ENCODE measurements at regions not wholly inside any gene's neighbourhood (a gene's known extent, or its start where the extent isn't known, plus 50 kb on each side); places are given as distances from the start of the nearest gene placed in this dataset.
A peak's percentile ranks its signal among the peaks of the same experiment; 100 is the strongest.
"Not testable (repeated sequence)": the region's sequence is repeated elsewhere in the genome, so short reads cannot be mapped to it uniquely, and the experiment has no call there.

DNA sequence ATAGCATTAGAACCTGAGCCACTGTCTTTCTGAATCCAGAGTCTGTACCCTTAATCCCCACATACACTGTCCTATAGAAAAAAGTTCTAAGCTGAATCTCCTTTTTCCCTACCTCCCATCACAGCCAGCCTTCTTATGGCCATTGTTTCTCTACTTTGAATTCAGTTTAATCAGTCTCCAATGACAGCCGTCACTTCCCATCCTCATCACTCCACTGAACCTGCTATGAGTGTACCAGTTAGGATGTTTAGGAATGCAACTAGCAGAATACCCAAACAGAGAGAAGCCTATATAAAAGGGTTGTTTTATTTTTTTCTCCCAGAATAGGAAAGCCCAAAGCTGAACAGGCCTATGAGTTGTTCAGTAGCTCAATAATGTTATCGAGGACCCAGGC lies 220.4 kb upstream of the NREP start:
- no peak for DNase-seq (ENCODE audit: low read depth in 2 of 2)

DNA sequence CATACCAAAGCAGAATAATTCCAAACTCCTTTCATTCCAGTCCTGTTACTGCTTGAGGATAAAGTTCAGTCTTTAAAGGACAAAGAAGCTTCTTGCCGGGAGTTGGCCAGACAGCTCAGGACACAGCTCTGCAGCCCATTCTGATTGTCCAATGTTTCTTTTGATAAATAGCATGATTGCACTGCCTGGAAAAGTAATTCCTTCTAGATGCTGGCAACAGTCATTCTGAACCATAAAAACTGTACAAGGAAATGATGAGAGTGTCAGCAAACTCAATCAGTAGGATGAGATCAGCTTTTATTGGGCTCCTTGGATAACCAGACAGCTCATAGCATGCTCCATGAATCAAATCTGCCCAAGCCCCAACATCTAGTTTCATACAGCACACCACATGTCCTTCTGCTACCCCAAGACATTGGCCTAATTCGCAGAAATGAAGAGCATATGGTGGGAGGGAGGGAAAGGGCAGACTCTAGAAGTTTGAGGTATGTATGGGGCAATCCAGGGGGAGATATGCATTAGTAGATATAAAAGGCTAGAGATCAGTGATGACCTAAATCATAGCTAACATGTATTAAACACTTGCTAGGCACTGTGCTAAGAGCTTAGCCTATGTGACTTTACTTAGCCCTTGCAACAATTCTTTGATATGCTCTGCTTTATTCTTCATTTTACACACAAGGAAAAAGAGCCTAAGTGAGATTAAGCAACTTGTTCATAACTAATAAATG lies 219.9 kb upstream of the NREP start:
- no peak for DNase-seq (ENCODE audit: low read depth in 2 of 2)

DNA sequence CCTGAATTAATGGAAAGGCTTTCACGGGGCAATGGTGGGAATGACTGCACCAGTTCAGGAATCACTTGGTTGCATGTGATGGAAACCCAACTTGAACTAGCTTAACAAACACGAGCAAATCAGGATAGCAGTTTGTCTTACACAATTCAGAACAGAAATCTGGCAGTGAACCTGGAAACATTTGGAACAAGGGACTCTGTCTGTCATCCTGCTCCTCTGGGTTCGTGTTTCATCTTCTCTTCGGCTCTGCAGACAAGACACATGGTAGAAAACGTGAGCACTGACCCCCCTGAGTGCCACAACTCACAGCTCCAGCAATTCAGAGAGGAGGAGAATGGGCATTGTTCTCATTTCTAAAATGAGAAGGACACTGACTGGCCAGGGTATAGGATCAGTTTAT lies 218.1 kb upstream of the NREP start:
- DNase-seq (ENCODE audit: low read depth in 2 of 2) = no peak

DNA sequence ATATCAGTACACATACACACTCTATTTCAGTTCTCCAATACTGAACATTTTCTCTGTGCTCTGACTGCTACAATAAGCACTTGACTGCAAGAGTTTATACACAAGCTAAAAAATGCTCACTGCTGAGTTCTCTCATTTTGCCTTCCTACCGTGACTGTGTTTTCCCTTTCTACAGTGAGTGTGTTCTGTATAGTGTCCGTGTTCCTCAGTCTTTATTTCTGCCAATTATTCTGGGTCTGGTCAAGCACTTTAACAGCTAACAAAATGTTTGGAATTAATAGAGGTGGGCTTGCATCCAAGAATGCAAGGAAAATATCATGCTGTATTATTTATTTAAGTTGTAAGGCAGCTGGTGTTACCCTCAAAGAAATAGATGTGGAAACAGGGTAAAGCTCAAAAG lies 217.0 kb upstream of the NREP start:
- DNase-seq (ENCODE audit: low read depth in 2 of 2) = no peak

DNA sequence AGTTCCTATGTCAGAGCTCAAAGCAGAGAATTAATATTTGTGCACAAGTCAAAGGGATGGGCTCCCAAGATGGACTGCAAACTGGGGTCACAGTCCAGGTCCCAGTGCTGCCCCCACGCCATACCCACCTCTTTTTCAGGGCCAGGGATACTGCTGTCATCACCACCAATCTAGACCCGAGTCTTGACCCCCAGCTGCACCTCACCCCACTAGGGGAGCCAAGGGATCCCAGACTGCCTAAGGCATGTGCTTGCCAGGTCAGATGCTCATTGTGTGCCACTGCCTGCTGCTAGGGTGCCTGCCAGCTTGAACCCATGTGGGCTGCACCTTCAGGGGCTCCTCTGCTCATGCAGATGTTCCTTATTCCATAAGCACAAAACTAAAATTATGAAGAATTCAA lies 215.6 kb upstream of the NREP start:
- no peak for DNase-seq (ENCODE audit: low read depth in 2 of 2)

DNA sequence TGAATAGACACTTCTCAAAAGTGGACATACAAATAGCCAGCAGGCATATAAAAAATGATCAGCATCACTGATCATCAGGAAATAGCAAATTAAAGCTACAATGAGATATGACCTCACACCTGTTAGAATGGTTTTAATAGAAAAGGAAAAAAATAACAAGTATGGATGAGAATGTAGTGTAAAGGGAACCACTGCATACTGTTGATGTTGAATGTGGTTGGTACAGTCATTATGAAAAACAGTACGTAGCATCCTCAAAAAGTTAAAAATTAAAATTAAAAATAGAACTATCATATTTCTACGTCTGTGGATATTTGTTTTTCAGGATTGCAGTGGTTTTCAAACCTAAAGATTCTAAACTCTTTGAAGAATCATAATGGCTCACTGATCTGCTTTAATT lies 215.1 kb upstream of the NREP start:
- DNase-seq (ENCODE audit: low read depth in 2 of 2) = no peak

DNA sequence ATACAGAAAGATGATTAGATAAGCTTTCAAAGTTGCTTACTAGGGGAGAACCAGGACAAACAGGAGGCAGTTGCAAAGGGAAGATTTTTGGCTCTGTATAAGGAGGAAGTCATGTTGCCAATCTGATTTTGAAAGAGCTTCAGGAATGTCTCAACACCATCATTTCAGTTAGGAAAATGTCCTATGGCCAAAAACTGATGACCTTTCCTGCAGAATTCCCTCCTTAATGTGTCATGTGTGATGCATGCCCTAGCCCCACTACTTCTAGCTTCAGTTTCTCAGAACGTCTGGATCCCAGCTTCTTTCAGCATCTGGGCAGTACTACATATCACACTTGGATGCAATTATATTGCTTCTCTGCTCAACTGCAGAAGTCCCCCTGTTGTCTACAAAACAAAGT lies 211.5 kb upstream of the NREP start:
- DNase-seq (ENCODE audit: low read depth in 2 of 2) = no peak

DNA sequence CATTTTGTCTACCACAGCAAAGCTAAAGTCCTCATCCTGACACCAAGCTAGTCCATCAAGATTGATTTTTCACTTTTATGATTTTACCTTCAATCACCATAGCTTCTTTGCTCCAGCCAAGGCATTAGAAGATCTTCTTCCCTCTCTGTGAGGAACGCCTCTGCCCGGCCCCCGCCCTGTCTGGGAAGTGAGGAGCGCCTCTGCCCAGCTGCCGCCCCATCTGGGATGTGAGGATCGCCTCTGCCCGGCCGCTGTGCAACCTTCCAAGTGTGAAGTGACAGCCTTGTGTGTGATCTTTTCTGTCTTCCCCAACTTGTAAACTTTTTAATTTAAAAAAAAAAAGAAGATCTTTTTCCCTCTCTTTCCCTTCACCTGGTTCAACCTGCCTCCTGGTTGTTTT lies 210.5 kb upstream of the NREP start:
- DNase-seq (ENCODE audit: low read depth in 2 of 2) = no peak

DNA sequence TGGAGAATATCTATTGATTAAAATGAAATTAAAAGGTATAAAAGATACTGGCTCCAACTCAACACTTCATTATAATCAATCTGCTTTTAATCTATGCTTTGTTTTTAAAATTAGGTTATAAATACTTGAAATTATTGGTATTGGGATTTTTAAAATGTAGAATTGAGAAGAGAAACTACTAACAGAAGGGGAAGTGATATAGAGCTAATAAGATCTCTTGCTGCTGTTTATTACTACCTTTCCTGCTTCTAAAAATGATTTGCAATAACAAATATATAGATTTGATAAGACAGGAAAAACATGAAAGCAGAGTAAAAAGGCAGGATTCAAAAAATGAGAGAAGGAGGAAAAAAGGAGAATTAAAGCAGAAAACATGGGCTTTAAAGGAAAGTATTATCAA lies 209.3 kb upstream of the NREP start:
- no peak for DNase-seq (ENCODE audit: low read depth in 2 of 2)

DNA sequence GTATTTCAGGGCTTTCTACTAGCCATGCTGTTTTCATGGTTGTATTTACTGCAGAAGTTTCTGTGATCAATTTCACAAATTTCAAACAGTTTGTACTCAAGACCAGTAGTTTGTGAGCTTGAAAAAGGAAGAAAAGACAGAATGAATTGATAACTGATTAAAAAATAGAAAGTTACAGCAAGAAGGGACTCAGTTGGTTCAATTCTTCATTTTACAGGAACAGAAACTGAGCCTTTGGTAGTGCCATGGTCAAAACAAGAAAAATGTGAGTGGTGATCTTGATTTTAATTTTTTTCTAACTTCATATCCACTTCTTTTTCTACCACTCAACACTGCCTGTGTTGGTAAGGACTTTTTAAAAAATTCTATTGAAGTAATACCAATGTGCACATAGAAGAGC lies 206.6 kb upstream of the NREP start:
- DNase-seq (ENCODE audit: low read depth in 2 of 2) = no peak

DNA sequence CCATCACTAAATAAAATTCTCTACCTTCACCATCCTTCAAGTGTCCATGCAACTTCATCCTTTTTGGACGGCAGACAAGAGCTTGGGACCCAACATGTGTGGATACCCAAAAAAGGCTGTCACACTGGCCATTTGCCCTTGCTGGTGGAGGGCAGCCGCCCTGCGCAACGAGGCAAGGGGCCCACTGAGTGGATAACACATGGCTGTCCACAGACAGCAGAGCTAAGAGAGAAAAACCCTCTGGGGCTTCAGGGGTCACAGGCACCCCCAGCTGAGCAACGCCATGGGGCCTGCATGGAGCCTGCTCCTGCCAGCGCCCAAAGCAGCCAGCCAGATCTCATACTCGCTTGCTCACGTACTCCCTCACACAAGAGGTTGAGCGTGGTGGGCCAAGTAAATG lies 205.9 kb upstream of the NREP start:
- DNase-seq (ENCODE audit: low read depth in 2 of 2) = no peak

DNA sequence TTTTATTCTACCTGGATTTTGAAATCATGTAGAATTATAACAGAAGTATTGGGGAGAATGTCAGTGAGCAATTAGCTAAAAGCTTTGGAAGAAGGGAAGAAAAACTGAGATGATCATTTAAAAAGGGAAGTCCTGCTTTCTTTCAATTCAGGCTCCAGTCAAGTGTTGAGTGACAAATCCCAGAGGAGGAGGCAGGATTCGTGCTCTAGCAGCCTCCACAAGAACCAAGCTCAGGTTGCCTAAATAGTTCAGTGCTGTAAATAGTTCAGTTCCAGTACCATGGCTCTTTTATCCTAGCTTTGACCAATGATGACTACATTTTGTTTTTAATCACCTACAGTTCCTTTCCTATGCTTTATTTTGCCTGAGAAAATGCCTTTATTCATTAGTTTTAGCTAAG lies 204.9 kb upstream of the NREP start:
- no peak for DNase-seq (ENCODE audit: low read depth in 2 of 2)

DNA sequence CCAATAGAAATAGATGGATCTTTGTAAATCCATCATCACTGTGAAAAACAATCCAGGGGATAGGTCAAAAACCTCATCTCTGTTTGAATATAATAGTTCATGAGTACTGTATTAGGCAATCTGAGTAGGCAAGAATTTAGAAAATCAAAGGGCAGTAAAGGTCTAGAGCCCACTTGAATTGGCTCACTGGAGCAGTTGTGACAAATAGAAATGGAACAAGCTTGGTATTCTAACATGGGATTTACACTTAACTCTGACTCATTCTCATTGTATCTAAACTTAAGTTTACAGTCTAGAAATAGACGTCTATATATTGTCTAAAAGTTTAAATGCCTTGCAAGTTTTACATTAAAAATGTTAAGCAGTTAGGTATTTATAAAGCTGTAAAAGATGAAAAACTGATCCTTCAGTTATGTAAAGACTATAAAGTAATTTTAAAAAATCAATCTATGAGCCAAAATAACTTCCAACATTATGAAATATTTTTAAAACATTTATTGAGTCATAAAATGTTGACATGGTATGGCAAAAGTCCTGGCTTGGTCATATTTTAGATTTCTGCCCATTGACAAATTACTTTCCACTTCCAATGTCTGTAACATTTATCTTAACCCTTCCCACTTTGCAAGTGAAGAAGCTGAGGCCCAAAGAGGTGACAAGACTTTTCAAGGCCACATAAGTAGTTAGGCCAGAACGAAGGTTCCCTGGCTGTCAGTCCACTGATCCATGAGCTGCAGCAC lies 203.7 kb upstream of the NREP start:
- no peak for DNase-seq (ENCODE audit: low read depth in 2 of 2)

DNA sequence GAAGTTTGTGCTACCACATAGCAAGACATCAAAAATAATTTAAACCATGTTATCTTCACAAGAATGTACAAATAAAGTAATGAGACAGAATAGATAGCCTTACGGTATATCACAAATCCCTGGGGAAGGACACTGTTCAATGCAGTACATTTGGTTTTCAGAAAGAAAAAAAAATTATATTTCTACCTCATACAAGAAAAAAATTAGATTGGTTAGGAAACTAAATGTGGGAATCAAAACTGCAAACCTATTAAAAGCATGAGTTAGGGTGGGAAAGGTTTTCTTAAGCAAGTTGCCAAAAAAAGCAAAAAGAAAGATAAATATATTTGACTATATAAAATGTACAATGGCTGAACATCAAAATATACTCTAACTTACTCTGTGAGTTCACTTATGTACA lies 201.9 kb upstream of the NREP start:
- no peak for DNase-seq (ENCODE audit: low read depth in 2 of 2)

DNA sequence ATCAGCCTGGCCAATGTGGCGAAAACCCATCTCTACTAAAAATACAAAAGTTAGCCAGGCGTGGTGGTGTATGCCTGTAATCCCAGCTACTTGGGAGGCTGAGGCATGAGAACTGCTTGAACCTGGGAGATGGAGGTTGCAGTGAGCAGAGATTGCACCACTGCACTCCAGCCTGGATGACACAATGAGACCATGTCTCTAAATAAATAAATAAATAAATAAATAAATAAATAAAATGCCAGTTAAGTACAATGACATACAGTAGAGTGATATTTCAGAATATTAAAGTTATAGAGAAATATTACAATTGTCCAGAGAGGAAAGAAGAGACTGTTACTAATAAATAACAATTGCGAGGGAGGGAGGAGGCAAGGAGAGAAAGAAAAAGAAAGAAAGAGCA lies 199.8 kb upstream of the NREP start:
- not testable (repeated sequence) for DNase-seq (ENCODE audit: low read depth in 2 of 2)

DNA sequence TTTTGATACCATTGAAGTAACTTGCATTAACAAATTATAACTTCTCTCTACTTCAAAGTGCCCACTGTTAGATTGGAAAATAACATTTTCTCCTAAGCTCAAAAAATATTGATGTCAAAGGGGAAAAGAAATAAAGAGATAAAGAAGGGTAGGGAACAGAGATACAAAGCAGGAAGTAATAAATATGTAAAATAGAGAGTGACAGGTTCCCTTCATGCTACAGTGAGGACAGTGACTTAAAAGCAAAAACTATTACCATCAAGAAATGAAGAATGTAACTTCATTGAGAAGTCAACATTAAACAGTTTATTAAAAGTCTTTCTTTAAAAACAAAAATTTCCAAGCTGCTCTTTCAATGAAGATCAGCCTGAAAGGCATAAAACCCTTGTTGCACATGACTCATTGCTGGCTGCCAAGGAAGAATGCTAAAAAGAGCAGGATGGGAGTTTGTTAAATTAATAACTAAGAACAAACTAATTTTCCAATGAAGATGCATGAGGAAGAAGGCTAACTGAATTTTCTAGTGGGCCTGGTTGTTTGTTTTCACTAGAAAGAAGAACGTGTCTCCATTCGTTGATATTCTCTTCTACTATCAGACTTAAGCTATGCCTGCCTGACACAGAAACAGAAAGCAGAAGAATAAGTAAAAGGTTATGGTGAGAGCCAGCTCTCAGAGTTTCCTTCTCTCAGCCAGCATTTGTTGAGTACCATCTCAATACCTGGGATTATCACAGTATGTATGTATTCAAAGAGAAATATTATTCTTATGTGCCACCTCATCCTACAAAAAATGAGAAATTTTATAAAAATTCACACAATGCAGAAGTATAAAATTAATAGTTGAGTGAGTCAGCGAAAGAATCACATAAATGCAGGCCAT lies 197.8 kb upstream of the NREP start:
- no peak for DNase-seq (ENCODE audit: low read depth in 2 of 2)

DNA sequence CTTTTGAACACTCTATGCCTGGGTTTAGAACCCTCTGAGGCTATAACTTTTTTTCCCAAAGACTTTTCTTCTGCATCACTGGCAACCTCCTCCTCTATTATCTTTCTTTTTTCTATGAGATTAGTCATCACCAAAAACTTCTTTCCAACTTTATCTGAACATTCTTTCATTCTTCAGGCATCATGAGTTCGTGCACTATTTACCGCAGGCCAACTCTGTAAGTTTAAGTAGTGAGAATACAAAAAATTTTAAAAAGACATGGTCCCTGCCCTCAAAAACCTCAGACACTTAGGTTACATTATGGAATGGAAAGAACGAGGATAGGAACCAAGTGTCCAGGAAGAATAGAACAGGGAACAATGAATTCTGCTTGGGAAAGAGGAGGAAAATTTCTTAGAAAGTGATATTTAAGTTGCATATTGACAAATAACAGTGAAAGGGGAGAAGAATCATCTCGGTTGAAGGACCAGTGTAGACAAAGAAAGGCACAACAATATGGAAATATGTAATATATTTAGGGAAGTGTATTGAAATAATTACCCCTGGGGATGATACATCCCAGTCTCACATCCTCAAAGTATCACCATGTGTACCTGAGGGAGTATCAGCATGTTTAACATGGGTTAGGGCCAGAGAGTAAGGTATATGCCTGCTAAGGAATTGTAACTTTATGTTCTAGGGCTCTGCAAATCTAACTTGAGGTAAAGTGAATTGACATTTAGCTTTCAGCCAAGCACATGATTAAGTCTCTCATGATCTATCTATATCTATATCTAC lies 196.5 kb upstream of the NREP start:
- no peak for DNase-seq (ENCODE audit: low read depth in 2 of 2)

DNA sequence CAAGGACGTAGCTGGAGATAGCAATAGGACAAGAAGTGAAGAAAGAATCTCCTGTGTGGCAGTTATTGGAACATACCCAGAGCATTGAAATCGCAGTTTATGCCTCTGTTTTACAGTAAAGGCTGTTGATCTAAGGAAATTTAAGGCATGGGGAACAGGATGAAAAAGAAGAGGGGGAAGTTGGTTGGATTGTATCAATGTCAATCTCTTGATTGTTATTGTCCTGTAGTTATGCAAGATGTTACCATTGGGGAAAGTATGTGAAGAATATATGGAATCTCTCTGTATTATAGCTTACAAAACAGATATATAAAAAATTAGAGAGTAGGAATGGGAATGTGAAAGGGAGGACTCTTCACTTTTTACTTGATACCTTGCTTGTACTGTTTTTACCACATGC lies 195.6 kb upstream of the NREP start:
- DNase-seq (ENCODE audit: low read depth in 2 of 2) = no peak

DNA sequence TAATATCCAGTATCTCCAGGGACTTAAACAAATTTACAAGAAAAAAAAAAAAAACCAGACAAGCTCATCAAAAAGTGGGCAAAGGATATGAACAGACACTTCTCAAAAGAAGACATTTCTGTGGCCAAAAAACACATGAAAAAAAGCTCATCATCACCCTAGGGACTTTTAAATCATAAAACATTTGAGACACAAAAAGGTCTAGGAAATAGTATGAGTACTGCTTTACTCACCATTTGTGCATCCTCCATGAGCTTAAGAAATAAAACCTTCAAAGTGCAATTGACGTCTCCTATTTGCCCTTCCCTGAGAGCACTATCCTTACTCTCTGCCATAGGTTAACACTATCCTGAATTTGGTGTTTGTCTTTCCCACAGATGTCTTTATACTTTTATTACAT lies 193.7 kb upstream of the NREP start:
- DNase-seq (ENCODE audit: low read depth in 2 of 2) = no peak

DNA sequence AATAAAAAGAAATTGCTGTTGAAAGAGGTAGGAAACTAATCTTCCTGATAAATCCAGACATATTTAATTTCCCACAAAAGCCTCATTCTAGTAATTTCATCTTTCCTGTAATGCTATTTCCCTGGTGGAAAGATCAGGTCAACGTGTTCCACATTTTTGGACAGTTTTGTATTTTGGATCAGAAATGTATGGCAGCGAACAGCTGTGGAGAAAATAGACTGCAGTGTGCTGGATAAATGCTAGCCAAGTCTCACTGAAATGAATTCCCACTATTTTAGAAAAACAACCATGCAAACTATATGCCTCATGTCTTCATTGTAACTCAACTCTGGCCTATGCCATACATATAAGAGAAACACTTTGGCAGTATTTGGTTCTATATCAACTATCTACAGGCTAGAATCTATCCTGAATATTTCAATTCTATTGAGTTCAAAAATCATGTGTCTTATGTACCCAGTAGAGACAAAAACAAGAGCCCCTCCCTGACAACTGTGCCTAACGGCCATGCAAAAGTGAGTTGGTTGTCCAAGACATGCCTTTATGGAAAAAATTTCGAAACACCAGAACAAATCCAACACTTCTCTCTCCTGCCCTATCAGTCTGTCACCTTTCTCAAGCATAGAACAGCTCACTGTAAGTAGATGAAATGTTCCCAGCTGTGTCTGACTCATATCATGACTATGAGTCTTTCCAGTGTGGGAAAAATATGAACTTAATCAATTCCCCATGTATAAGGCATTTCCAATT lies 191.3 kb upstream of the NREP start:
- peak in 1 of 2 donors; percentile 20 for DNase-seq (ENCODE audit: low read depth in 2 of 2)

DNA sequence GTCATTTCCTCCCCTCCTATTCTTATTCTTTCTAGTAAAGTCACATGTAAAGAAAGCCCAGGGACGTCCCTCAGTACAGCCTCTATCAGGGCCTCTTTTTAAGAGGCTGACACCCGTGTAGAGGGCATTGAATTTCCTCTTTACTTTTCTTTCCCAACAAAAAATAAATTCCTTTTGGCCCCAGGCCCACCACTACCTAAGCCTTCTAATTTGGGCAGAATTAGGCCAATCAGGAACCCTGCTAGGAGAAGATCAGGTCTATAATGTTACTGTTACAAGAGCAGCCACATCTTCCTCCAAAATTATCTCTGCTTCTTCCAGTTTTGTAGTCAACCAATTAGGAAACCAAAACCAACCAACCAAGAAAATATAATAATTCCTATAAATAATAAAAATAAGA lies 189.6 kb upstream of the NREP start:
- DNase-seq (ENCODE audit: low read depth in 2 of 2) = no peak

Data from lung microvascular endothelial cell (primary cell).